Neural cell (in vitro differentiated cells): ENCODE measurements at regions not wholly inside any gene's neighbourhood (a gene's known extent, or its start where the extent isn't known, plus 50 kb on each side); places are given as distances from the start of the nearest gene placed in this dataset.

Source experiments
- EP300 ChIP-seq: fragments of 450-650 bp; conservative IDR thresholded peaks from 2 replicates; pipeline ENCODE4 v1.6.1; 2014; ENCODE audit warnings: antibody characterized with exemption, mild to moderate bottlenecking, moderate library complexity; ENCODE audit not compliant: poor library complexity, severe bottlenecking
- EZH2 ChIP-seq: fragments of 200-600, 300-800 bp; shearing (Covaris generic), sonication (generic); IDR thresholded peaks from 2 replicates; pipeline ENCODE4 v1.6.1; 2014; ENCODE audit warnings: antibody characterized with exemption, low read length, borderline replicate concordance, mild to moderate bottlenecking; ENCODE audit not compliant: insufficient read depth, poor library complexity, severe bottlenecking
- MXI1 ChIP-seq: fragments of 450-650 bp; conservative IDR thresholded peaks from 2 replicates; pipeline ENCODE4 v1.6.1; 2014; ENCODE audit warnings: antibody characterized with exemption, mild to moderate bottlenecking; ENCODE audit not compliant: poor library complexity, severe bottlenecking
- POLR2AphosphoS5 ChIP-seq: IDR thresholded peaks from 2 replicates; pipeline ENCODE4 v1.6.1; 2012
- RAD21 ChIP-seq: fragments of 450-650 bp; conservative IDR thresholded peaks from 2 replicates; pipeline ENCODE4 v1.6.1; 2014; ENCODE audit warnings: antibody characterized with exemption, mild to moderate bottlenecking, moderate library complexity
- SMC3 ChIP-seq: fragments of 450-650 bp; conservative IDR thresholded peaks from 2 replicates; pipeline ENCODE4 v1.6.1; 2014; ENCODE audit warnings: antibody characterized with exemption, mild to moderate bottlenecking, moderate library complexity; ENCODE audit not compliant: poor library complexity
- TAF1 ChIP-seq: IDR thresholded peaks from 2 replicates; pipeline ENCODE4 v1.6.1; 2012; ENCODE audit warnings: low read depth
- TF ChIP-seq, protein P1 (sequence below): fragments of 450-650 bp; IDR thresholded peaks from 2 replicates; pipeline ENCODE4 v1.5.1; 2014; ENCODE audit warnings: antibody characterized with exemption, mild to moderate bottlenecking, moderate library complexity; ENCODE audit not compliant: poor library complexity, severe bottlenecking
- TF ChIP-seq, protein P2 (sequence below): IDR thresholded peaks from 2 replicates; pipeline ENCODE4 v1.6.1; 2012; ENCODE audit warnings: borderline replicate concordance

DNA sequence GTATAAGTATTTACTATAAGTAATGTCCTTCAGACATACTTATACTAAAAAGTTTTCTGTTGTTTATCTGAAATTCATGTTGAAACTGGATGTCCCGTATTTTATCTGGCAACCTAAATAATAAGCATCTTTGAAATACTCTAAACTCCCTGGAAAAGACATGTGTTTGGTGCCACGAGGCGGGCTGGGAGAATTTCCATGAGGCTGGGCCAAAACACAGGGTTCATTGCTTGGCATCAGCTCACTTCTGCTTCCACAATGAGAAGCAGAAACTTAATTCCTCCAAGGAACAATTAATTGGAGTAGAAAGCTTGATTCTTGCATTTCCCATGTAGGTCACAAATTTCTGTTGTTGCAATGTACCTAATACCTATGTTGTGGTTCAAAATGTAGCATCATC is 110.2 kb downstream of the PSMG1 start:
- TF ChIP-seq, protein P1, sequence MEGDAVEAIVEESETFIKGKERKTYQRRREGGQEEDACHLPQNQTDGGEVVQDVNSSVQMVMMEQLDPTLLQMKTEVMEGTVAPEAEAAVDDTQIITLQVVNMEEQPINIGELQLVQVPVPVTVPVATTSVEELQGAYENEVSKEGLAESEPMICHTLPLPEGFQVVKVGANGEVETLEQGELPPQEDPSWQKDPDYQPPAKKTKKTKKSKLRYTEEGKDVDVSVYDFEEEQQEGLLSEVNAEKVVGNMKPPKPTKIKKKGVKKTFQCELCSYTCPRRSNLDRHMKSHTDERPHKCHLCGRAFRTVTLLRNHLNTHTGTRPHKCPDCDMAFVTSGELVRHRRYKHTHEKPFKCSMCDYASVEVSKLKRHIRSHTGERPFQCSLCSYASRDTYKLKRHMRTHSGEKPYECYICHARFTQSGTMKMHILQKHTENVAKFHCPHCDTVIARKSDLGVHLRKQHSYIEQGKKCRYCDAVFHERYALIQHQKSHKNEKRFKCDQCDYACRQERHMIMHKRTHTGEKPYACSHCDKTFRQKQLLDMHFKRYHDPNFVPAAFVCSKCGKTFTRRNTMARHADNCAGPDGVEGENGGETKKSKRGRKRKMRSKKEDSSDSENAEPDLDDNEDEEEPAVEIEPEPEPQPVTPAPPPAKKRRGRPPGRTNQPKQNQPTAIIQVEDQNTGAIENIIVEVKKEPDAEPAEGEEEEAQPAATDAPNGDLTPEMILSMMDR = no peak
- TF ChIP-seq POLR2AphosphoS5 = no peak
- TF ChIP-seq RAD21 = no peak
- TF ChIP-seq, protein P2, sequence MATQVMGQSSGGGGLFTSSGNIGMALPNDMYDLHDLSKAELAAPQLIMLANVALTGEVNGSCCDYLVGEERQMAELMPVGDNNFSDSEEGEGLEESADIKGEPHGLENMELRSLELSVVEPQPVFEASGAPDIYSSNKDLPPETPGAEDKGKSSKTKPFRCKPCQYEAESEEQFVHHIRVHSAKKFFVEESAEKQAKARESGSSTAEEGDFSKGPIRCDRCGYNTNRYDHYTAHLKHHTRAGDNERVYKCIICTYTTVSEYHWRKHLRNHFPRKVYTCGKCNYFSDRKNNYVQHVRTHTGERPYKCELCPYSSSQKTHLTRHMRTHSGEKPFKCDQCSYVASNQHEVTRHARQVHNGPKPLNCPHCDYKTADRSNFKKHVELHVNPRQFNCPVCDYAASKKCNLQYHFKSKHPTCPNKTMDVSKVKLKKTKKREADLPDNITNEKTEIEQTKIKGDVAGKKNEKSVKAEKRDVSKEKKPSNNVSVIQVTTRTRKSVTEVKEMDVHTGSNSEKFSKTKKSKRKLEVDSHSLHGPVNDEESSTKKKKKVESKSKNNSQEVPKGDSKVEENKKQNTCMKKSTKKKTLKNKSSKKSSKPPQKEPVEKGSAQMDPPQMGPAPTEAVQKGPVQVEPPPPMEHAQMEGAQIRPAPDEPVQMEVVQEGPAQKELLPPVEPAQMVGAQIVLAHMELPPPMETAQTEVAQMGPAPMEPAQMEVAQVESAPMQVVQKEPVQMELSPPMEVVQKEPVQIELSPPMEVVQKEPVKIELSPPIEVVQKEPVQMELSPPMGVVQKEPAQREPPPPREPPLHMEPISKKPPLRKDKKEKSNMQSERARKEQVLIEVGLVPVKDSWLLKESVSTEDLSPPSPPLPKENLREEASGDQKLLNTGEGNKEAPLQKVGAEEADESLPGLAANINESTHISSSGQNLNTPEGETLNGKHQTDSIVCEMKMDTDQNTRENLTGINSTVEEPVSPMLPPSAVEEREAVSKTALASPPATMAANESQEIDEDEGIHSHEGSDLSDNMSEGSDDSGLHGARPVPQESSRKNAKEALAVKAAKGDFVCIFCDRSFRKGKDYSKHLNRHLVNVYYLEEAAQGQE = no peak
- TF ChIP-seq EP300 = no peak
- TF ChIP-seq EZH2 = no peak
- no peak for TF ChIP-seq TAF1
- no peak for TF ChIP-seq MXI1
- no peak for TF ChIP-seq SMC3
